ENCODE measurements at regions not wholly inside any gene's neighbourhood (a gene's known extent, or its start where the extent isn't known, plus 50 kb on each side); places are given as distances from the start of the nearest gene placed in this dataset.
"Not testable (repeated sequence)": the region's sequence is repeated elsewhere in the genome, so short reads cannot be mapped to it uniquely, and the experiment has no call there.

- no peaks in the 10 kb centered on the region for H3K9me3 ChIP-seq
- intact Hi-C loops (cut with DNase I; ENCODE audit: low total_unique reads) = no loop called here
- in situ Hi-C loops (cut with MboI; ENCODE audit: low pct_ligation_motif_present in 1 of 4, low pct_unique_long_range_greater_than_20kb in 1 of 4, low sequenced_read_pairs in 3 of 4) = no loop called here
- H3K27ac ChIP-seq = no peak overlapping the region
- TF ChIP-seq POLR2A (IDR thresholded peaks at IDR 0.05) (no peak), EP300 (IDR thresholded peaks at IDR 0.05; ENCODE audit: low read depth) (no peak)
- TF ChIP-seq, protein P1, sequence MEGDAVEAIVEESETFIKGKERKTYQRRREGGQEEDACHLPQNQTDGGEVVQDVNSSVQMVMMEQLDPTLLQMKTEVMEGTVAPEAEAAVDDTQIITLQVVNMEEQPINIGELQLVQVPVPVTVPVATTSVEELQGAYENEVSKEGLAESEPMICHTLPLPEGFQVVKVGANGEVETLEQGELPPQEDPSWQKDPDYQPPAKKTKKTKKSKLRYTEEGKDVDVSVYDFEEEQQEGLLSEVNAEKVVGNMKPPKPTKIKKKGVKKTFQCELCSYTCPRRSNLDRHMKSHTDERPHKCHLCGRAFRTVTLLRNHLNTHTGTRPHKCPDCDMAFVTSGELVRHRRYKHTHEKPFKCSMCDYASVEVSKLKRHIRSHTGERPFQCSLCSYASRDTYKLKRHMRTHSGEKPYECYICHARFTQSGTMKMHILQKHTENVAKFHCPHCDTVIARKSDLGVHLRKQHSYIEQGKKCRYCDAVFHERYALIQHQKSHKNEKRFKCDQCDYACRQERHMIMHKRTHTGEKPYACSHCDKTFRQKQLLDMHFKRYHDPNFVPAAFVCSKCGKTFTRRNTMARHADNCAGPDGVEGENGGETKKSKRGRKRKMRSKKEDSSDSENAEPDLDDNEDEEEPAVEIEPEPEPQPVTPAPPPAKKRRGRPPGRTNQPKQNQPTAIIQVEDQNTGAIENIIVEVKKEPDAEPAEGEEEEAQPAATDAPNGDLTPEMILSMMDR (IDR thresholded peaks at IDR 0.05) = no peak
- H3K36me3 ChIP-seq = no peaks in the 10 kb centered on the region
- no peak overlapping the region for H3K4me3 ChIP-seq
- H3K27me3 ChIP-seq = no peaks in the 10 kb centered on the region
- no peaks in the 10 kb centered on the region for H3K4me1 ChIP-seq
- no peak for DNase-seq
These were observed 417.3 kb downstream of the IPO8 start for GRCh38 chr12:30278401-30278800.

- in situ Hi-C loops (cut with MboI; ENCODE audit: low pct_ligation_motif_present in 1 of 4, low pct_unique_long_range_greater_than_20kb in 1 of 4, low sequenced_read_pairs in 3 of 4); H3K4me1 ChIP-seq; DNase-seq; H3K27ac ChIP-seq; intact Hi-C loops (cut with DNase I; ENCODE audit: low total_unique reads); H3K4me3 ChIP-seq; H3K27me3 ChIP-seq; H3K36me3 ChIP-seq; H3K9me3 ChIP-seq: not testable (repeated sequence)
- WGBS, 2 donors (ENCODE audit: low coverage in 1 of 2) = 91% methylated on average over 1 of the region's 1 CpG; no CpG with 5 or more reads in 1 of the 2 donors
These were observed 423.2 kb downstream of the IPO8 start for GRCh38 chr12:30272515-30272914.

DNA sequence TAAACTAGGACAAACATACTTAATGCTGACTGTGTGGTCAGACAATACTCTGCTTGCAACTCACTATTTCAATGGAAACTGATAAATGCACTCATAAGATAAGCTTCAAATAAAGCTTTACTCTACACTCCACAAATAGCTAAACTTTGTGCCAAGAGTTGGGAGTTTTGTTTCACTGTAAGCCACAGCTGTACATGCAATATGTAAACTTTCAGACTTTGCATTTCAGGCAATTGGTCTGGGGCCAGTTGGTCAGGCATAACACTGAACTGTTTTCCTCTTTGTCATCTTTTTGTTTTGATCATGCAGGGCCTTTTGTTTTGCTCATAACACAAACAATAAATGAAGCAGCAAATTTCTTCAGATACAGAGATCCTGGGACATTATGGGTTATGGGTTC is 426.2 kb downstream of the IPO8 start:
- H3K36me3 ChIP-seq = no peaks in the 10 kb centered on the region
- H3K27ac ChIP-seq = no peak overlapping the region
- H3K27me3 ChIP-seq = no peaks in the 10 kb centered on the region
- intact Hi-C loops (cut with DNase I; ENCODE audit: low total_unique reads) = no loop called here
- H3K4me3 ChIP-seq = no peak overlapping the region
- DNase-seq = no peak
- no peaks in the 10 kb centered on the region for H3K9me3 ChIP-seq
- in situ Hi-C loops (cut with MboI; ENCODE audit: low pct_ligation_motif_present in 1 of 4, low pct_unique_long_range_greater_than_20kb in 1 of 4, low sequenced_read_pairs in 3 of 4) = no loop called here
- H3K4me1 ChIP-seq = no peaks in the 10 kb centered on the region
- no peak for TF ChIP-seq EP300 (IDR thresholded peaks at IDR 0.05; ENCODE audit: low read depth)
- TF ChIP-seq POLR2AphosphoS5 (IDR thresholded peaks at IDR 0.05) = no peak
- TF ChIP-seq, protein P1 (IDR thresholded peaks at IDR 0.05) = no peak
- no peak for TF ChIP-seq POLR2A (IDR thresholded peaks at IDR 0.05)

- Histone ChIP-seq H3K4me3 (no peak overlapping the region), H3K27ac (no peak overlapping the region), H3K27me3 (no peaks in the 10 kb centered on the region), H3K9me3 (no peaks in the 10 kb centered on the region), H3K4me1 (no peaks in the 10 kb centered on the region), H3K36me3 (no peaks in the 10 kb centered on the region)
- TF ChIP-seq EP300 (IDR thresholded peaks at IDR 0.05; ENCODE audit: low read depth) (no peak), POLR2AphosphoS5 (IDR thresholded peaks at IDR 0.05) (no peak), POLR2A (IDR thresholded peaks at IDR 0.05) (no peak)
- TF ChIP-seq, protein P1 (IDR thresholded peaks at IDR 0.05) = no peak
- intact Hi-C loops (cut with DNase I; ENCODE audit: low total_unique reads) = no loop called here
- WGBS, 2 donors (ENCODE audit: low coverage in 1 of 2) = 80 to 81% methylated on average over 2 of the region's 2 CpGs
- in situ Hi-C loops (cut with MboI; ENCODE audit: low pct_ligation_motif_present in 1 of 4, low pct_unique_long_range_greater_than_20kb in 1 of 4, low sequenced_read_pairs in 3 of 4) = no loop called here
- no peak for DNase-seq
These were observed 427.6 kb downstream of the IPO8 start for GRCh38 chr12:30268041-30268440.

DNA sequence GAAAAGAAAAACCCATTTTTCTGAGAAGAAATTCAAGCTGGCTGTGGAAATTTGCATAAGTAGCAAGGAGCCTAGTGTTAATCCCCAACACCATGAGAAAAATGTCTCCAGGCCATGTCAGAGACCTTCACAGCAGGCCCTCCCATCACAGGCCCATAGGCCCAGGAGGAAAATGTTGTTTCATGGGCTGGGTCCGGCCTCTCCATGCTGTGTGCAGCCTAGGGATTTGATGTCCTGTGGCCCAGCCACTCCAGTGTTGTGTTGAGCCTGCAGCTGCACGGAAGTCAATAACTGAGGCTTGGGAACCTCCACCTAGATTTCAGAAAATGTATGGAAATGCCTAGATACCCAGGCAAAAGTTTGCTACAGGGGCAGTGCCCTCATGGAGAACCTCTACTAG is 432.2 kb downstream of the IPO8 start:
- no peaks in the 10 kb centered on the region for H3K27me3 ChIP-seq
- no peak overlapping the region for H3K27ac ChIP-seq
- 47 to 87% methylated on average over 2 of the region's 2 CpGs for WGBS, 2 donors (ENCODE audit: low coverage in 1 of 2)
- intact Hi-C loops (cut with DNase I; ENCODE audit: low total_unique reads) = no loop called here
- no peak for DNase-seq
- H3K9me3 ChIP-seq = no peaks in the 10 kb centered on the region
- in situ Hi-C loops (cut with MboI; ENCODE audit: low pct_ligation_motif_present in 1 of 4, low pct_unique_long_range_greater_than_20kb in 1 of 4, low sequenced_read_pairs in 3 of 4) = no loop called here
- no peak overlapping the region for H3K4me3 ChIP-seq
- H3K36me3 ChIP-seq = no peaks in the 10 kb centered on the region
- no peaks in the 10 kb centered on the region for H3K4me1 ChIP-seq
- TF ChIP-seq EP300 (IDR thresholded peaks at IDR 0.05; ENCODE audit: low read depth) (no peak), POLR2A (IDR thresholded peaks at IDR 0.05) (no peak), POLR2AphosphoS5 (IDR thresholded peaks at IDR 0.05) (no peak)
- TF ChIP-seq, protein P1 (IDR thresholded peaks at IDR 0.05) = no peak
